Stimulated activated CD8-positive, alpha-beta memory T cell treated with anti-CD3 and anti-CD28 coated beads, Interleukin-15, amount 100 ng/mL, for 48 hours (primary cell): ENCODE measurements at regions not wholly inside any gene's neighbourhood (a gene's known extent, or its start where the extent isn't known, plus 50 kb on each side); places are given as distances from the start of the nearest gene placed in this dataset.

ENCODE experiments used
- DNase-seq, 2 donors: peaks; one replicate each; pipeline ENCODE4 v3.0.0-alpha.2; 2020; ENCODE audit warnings: low read depth in 2 of 2

DNA sequence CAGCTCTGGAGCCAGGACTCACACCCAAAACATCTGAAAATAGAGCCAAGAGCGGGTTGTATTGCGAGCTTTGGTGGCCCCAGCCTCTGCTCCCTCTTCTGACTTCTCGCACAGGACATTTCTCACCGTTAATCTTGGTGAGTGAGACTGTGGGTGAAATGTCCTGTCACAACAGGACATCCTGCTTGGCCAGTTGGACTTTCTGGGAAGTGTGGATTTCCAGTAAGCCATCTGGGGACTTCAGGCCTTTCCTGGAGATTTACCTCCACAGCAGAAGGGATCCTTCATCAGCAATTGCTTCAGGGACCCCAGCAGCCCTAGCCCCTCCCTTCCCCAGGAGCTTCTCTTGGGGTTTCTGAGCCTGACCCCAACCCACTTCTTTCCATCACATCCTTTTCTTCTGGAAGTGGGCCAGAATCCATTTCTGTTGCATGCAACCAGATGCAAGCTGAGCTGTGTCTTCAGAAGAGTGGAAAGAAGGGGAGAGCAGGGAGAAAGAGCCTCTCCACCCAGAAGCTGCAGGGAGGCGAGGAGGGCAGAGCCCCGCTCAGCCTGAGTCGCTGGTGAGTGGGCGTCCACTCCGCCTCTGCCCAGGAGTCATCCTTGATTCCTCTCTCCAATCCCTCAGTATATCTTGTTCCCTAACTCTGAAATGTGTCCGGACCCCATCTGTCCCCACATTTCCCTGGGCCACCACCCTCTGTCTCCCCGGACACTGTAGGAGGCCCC is 50.3 kb upstream of the GADD45G start:
- no peak for DNase-seq

DNA sequence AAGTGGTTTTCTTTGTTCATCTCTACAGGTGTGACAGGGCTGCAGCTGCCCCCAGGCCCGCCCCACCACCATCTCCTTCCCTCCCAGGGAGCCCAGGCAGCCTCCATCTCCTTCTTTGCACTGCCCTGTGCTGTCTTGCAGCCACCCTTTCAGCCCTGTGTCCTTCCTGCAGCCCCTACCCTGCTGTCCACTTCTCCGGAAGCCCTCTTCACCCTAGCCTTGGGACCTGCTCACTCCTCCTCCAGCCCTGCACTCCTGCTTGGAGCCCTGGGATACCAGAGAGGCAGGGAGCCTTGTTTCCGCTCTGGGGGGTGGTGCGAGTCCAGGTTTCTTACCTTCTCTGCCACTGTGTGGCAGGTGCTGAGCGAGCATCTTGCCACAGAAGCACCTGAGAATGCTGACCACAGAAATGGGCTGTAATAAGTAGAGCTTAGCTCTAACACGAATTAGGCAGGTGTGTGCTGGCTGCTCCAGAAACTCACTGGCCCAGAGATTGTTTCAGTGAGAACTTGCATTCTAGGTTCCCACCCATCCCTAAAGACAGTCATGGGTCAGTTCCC is 51.3 kb upstream of the GADD45G start:
- no peak for DNase-seq

DNA sequence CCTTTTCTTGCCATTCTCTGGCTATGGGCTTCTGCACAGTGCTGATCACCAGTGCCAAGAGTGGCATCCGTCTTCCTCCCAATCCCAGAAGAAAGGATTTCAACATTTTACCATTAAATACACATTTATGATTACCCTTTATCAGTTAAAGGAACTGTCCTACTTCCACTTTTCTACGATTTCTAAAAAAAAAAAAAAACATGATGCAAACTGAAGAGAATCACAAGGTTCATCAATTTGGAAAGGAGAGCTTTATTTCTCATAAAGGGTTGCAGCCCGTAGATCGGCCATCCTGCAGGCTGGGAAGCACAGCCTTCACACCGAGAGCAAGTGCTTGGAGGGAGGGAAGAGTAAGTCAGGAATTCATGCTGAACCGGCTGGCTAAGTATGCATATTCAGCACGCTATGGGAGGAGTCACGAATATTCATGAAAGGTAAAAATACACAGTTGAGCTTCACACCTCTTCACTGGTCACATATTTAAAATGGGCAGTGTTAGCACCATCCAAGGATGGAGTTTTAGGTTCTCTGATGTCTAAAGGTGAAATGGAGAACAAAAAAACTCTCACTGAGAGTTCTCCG is 52.5 kb upstream of the SEMA4D start:
- no peak for DNase-seq

DNA sequence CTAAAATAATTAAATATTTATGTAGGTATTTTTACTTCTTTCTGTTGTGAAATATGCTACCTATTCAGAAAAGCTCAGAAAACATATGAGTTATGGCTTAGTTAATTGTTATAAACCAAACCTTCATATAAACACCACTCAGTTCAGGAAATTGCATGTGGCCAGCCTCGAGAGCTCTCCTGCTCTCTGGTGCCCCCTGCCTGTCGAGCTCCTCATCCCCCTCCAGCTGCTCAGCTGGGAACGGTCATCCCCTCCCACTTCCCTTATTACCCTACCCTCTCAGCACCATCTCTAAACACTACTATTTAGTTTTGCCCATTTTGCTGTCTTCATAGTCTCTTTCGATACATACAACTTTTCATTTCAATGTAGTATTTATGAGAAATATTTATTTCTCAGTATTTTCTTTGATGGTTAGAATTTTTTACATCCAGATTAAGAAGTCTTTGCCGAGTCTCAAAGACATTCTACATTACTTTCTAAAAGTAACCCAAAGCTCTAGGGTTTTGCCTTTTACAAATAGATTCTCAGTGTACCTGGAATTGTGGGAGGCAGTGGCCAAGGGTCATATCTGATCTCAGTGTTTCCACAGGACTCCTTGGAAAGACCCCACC is 51.2 kb upstream of the SEMA4D start:
- DNase-seq: peak; percentile 67 to 69

DNA sequence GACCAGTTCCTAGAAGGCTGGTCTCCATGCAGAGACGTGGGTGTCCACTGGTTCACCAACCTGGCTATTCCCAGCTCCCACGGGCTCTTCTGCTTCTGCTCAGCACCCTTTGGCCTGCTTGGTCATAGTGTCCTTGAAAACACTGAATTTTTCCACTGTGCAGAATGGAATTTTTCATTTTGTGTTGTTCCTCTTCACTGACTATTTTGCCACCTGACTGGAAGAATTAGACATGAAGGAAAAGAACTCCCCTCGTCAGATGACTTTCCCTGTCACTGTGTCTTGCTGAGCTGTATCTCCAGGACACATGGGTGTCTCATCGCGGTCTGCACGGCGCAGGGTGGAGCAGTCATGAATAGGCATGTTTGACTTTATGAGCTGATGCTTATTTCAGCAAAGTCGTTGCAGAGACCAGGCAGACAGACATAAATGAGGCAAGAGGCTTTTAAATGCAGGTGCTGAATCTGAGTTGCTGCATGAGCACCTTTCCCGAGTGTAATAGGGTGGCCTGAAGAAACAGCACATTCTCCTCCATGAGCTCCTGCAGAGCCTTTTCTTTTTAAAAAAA is 50.2 kb upstream of the SEMA4D start:
- DNase-seq: no peak
